OCI-LY3 (cell line): ENCODE measurements at regions not wholly inside any gene's neighbourhood (a gene's known extent, or its start where the extent isn't known, plus 50 kb on each side); places are given as distances from the start of the nearest gene placed in this dataset.

Source experiments
- H2AFZ ChIP-seq: fragments of 200-600, 300-600 bp; shearing (Covaris generic); 2 replicates; pipeline ENCODE4 v1.6.0; 2014; ENCODE audit warnings: antibody characterized with exemption, low read depth, low read length
- H3K27ac ChIP-seq: fragments of 200-600, 300-600 bp; sonication (generic); 2 replicates; pipeline ENCODE4 v1.5.1; 2014; ENCODE audit warnings: mild to moderate bottlenecking, low read length, moderate library complexity, mixed read lengths
- H3K27me3 ChIP-seq: fragments of 200-600, 300-600 bp; sonication (generic); 2 replicates; pipeline ENCODE4 v1.6.1; 2014; ENCODE audit warnings: low read depth, low read length, mixed read lengths
- H3K36me3 ChIP-seq: fragments of 200-600, 300-600 bp; sonication (generic); replicated peaks from 2 replicates; pipeline ENCODE3; 2014; ENCODE audit warnings: low read depth, low read length, mixed read lengths
- H3K4me1 ChIP-seq: fragments of 300-600, 200-600 bp; sonication (generic); 2 replicates; pipeline ENCODE4 v1.6.1; 2014; ENCODE audit warnings: low read length, mixed read lengths
- H3K4me2 ChIP-seq: fragments of 200-600, 300-600 bp; sonication (generic); 2 replicates; pipeline ENCODE4 v1.6.1; 2014; ENCODE audit warnings: low read length, mixed read lengths
- H3K4me3 ChIP-seq: fragments of 300-600, 200-600 bp; sonication (generic); 2 replicates; pipeline ENCODE4 v1.5.1; 2014; ENCODE audit warnings: antibody characterized with exemption, mild to moderate bottlenecking, low read length, moderate library complexity
- H3K79me2 ChIP-seq: fragments of 300-600, 200-600 bp; shearing (Covaris generic); 2 replicates; pipeline ENCODE4 v1.6.1; 2014; ENCODE audit warnings: mild to moderate bottlenecking, low read length, mixed read lengths
- H3K9ac ChIP-seq: fragments of 300-600, 200-600 bp; shearing (Covaris generic); 2 replicates; pipeline ENCODE4 v1.6.0; 2014; ENCODE audit warnings: mild to moderate bottlenecking, low read length, moderate library complexity
- H3K9me3 ChIP-seq: fragments of 200-600, 300-600 bp; shearing (Covaris generic); 2 replicates; pipeline ENCODE4 v1.6.1; 2014; ENCODE audit warnings: low read length, mixed read lengths; ENCODE audit not compliant: insufficient read depth
- H4K20me1 ChIP-seq: fragments of 200-600, 300-600 bp; sonication (generic); 2 replicates; pipeline ENCODE4 v1.6.1; 2016; ENCODE audit warnings: low read length, mixed read lengths; ENCODE audit not compliant: insufficient read depth
- EZH2phosphoT487 ChIP-seq: fragments of 200-600 bp; shearing (Covaris generic); IDR thresholded peaks from 2 replicates; pipeline ENCODE4 v1.6.1; 2018; ENCODE audit warnings: antibody characterized with exemption, mixed run types, low read depth
- TF ChIP-seq, protein P1 (sequence below): fragments of 200-600, 300-600 bp; sonication (generic); IDR thresholded peaks from 2 replicates; pipeline ENCODE4 v1.5.1; 2014; ENCODE audit warnings: antibody characterized with exemption, low read length, low read depth

DNA sequence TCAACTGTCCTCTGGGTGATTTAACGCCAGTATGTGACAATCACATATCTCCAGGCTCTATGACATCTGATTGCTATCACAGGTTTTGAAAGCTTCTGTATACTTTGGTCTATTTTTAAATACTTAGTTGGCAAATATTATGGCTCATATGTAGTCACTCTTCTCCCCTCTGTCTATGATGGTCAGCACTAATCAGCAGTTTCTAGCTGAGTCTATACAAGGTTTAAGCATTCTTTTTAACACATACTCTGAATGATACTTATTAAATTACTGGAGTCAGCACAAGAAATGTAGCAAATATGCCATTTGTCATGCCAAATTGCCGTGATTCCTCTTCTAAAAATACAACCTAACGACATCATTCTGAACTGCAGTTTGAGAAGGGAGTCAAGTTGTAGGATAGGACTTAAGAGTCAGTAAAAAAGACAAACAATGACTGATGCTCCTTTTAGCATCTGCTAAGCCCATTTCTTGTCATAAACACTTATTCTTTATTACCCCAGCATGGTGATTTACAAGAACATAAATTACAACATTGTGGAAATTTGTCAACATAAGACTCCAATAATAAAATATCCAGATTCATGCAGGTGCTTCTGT is 947.8 kb downstream of the XPNPEP1 start:
- no peak overlapping the region for H3K4me3 ChIP-seq
- H3K4me1 ChIP-seq, result no peaks in the 10 kb centered on the region
- no peak overlapping the region for H3K9ac ChIP-seq
- no peaks in the 10 kb centered on the region for H3K79me2 ChIP-seq
- no peaks in the 10 kb centered on the region for H3K36me3 ChIP-seq
- TF ChIP-seq EZH2phosphoT487, result no peak
- TF ChIP-seq, protein P1, sequence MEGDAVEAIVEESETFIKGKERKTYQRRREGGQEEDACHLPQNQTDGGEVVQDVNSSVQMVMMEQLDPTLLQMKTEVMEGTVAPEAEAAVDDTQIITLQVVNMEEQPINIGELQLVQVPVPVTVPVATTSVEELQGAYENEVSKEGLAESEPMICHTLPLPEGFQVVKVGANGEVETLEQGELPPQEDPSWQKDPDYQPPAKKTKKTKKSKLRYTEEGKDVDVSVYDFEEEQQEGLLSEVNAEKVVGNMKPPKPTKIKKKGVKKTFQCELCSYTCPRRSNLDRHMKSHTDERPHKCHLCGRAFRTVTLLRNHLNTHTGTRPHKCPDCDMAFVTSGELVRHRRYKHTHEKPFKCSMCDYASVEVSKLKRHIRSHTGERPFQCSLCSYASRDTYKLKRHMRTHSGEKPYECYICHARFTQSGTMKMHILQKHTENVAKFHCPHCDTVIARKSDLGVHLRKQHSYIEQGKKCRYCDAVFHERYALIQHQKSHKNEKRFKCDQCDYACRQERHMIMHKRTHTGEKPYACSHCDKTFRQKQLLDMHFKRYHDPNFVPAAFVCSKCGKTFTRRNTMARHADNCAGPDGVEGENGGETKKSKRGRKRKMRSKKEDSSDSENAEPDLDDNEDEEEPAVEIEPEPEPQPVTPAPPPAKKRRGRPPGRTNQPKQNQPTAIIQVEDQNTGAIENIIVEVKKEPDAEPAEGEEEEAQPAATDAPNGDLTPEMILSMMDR, result no peak
- H3K27ac ChIP-seq, result no peak overlapping the region
- H2AFZ ChIP-seq, result no peak overlapping the region
- H3K27me3 ChIP-seq, result no peaks in the 10 kb centered on the region
- no peaks in the 10 kb centered on the region for H3K9me3 ChIP-seq
- no peak overlapping the region for H3K4me2 ChIP-seq
- no peaks in the 10 kb centered on the region for H4K20me1 ChIP-seq

- no peaks in the 10 kb centered on the region for H3K9me3 ChIP-seq
- H3K4me1 ChIP-seq, result no peaks in the 10 kb centered on the region
- no peak overlapping the region for H3K27ac ChIP-seq
- no peaks in the 10 kb centered on the region for H4K20me1 ChIP-seq
- H3K36me3 ChIP-seq, result no peaks in the 10 kb centered on the region
- no peak overlapping the region for H3K4me3 ChIP-seq
- H3K27me3 ChIP-seq, result no peaks in the 10 kb centered on the region
- H3K4me2 ChIP-seq, result no peak overlapping the region
- H2AFZ ChIP-seq, result no peak overlapping the region
- no peaks in the 10 kb centered on the region for H3K79me2 ChIP-seq
- TF ChIP-seq EZH2phosphoT487, result no peak
- TF ChIP-seq, protein P1, result no peak
- H3K9ac ChIP-seq, result no peak overlapping the region
These were observed 953.3 kb downstream of the XPNPEP1 start for GRCh38 chr10:108970016-108970415.

- H3K9me3 ChIP-seq, result no peaks in the 10 kb centered on the region
- no peak overlapping the region for H3K9ac ChIP-seq
- H3K4me1 ChIP-seq, result no peaks in the 10 kb centered on the region
- no peak overlapping the region for H3K27ac ChIP-seq
- H3K27me3 ChIP-seq, result no peaks in the 10 kb centered on the region
- H4K20me1 ChIP-seq, result no peaks in the 10 kb centered on the region
- no peaks in the 10 kb centered on the region for H3K36me3 ChIP-seq
- no peak overlapping the region for H3K4me3 ChIP-seq
- no peak for TF ChIP-seq EZH2phosphoT487
- TF ChIP-seq, protein P1, result no peak
- H2AFZ ChIP-seq, result no peak overlapping the region
- H3K4me2 ChIP-seq, result no peak overlapping the region
- no peaks in the 10 kb centered on the region for H3K79me2 ChIP-seq
These were observed 956.9 kb downstream of the XPNPEP1 start for GRCh38 chr10:108966411-108966810.

DNA sequence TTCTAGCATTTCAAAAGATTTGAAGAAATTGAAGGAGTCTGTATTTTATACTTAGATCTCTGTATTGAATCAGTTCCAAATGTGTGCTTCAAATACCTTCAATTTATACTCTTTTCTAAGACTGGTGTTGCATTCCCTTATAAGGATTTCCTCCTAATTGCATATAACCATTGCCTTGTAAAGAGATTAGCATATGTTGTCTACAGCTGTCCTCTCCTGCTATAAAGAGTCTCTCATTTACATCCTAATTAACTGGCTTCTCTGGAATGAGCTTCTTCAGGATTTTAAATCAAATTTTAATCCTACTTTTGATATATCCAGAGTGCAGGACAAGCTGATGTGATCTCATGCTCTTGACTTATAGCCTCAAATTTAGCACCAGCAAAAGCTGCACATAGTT is 957.3 kb downstream of the XPNPEP1 start:
- TF ChIP-seq, protein P1, result no peak
- no peak for TF ChIP-seq EZH2phosphoT487
- no peaks in the 10 kb centered on the region for H4K20me1 ChIP-seq
- H3K27me3 ChIP-seq, result no peaks in the 10 kb centered on the region
- H3K4me2 ChIP-seq, result no peak overlapping the region
- no peaks in the 10 kb centered on the region for H3K9me3 ChIP-seq
- H2AFZ ChIP-seq, result no peak overlapping the region
- no peaks in the 10 kb centered on the region for H3K79me2 ChIP-seq
- no peaks in the 10 kb centered on the region for H3K4me1 ChIP-seq
- H3K27ac ChIP-seq, result no peak overlapping the region
- H3K9ac ChIP-seq, result no peak overlapping the region
- no peak overlapping the region for H3K4me3 ChIP-seq
- H3K36me3 ChIP-seq, result no peaks in the 10 kb centered on the region
